Heart right ventricle (tissue), 16 donors: ENCODE measurements at regions not wholly inside any gene's neighbourhood (a gene's known extent, or its start where the extent isn't known, plus 50 kb on each side); places are given as distances from the start of the nearest gene placed in this dataset.
A peak's percentile ranks its signal among the peaks of the same experiment; 100 is the strongest.

Experiments used
- ATAC-seq, 8 donors: fragments of 200-7000 bp; cut with Tn5 transposase; one replicate each; pipeline ENCODE4 v1.9.1; 2020; ENCODE audit warnings: mild to moderate bottlenecking in 8 of 8, moderate library complexity in 8 of 8, moderate number of reproducible peaks in 1 of 8
- DNase-seq, 2 donors: peaks; one replicate each; pipeline ENCODE4 v3.0.0-alpha.2; 2020
- H3K27ac ChIP-seq, 10 donors: fragments of 200-600 bp; sonication (generic) in 2 of 10; one replicate each; pipeline versions ENCODE4 v1.5.0 to v1.8.0; 2020 to 2022; ENCODE audit warnings: mild to moderate bottlenecking in 3 of 10
- H3K27me3 ChIP-seq, 7 donors: fragments of 200-600 bp; one replicate each; pipeline ENCODE4 v1.8.0; 2021 to 2022; ENCODE audit warnings: mild to moderate bottlenecking in 2 of 7
- H3K36me3 ChIP-seq, 9 donors: fragments of 200-600 bp; sonication (generic) in 1 of 9; one replicate each; pipeline versions ENCODE4 v1.5.0 to v1.8.0; 2020 to 2022; ENCODE audit warnings: mild to moderate bottlenecking in 2 of 9
- H3K4me1 ChIP-seq, 9 donors: fragments of 200-600 bp; sonication (generic) in 1 of 9; one replicate each; pipeline versions ENCODE4 v1.5.0 to v1.8.0; 2020 to 2022; ENCODE audit warnings: mild to moderate bottlenecking in 4 of 9
- H3K4me3 ChIP-seq, 10 donors: fragments of 200-600 bp; sonication (generic) in 2 of 10; one replicate each; pipeline versions ENCODE4 v1.5.0 to v1.8.0; 2020 to 2022; ENCODE audit warnings: mild to moderate bottlenecking in 7 of 10, moderate library complexity in 2 of 10
- H3K9me3 ChIP-seq, 11 donors: fragments of 200-600 bp in 10 of 11; sonication (generic) in 2 of 11; one replicate each; pipeline versions ENCODE4 v1.5.0 to v1.8.0; 2013 to 2022; ENCODE audit warnings: mild to moderate bottlenecking in 2 of 11, control low read depth in 1 of 11, moderate library complexity in 1 of 11
- WGBS, 2 donors: extraction: QIAGEN DNeasy Blood & Tissue Kit; methylation state at CpG; one replicate each; pipeline ENCODE4 v1.1.7; 2013; ENCODE audit warnings: inconsistent platforms in 1 of 2; 5-methylcytosine and 5-hydroxymethylcytosine counted together
- intact Hi-C, 10 donors: fragments of 100-400 bp; cut with DNase I; formaldehyde crosslinking; loops; one replicate each; pipeline versions ENCODE4 v1.11.1 to v1.14.2; 2022
- TF ChIP-seq, protein P1 (sequence below), 9 donors: fragments of 200-600 bp; sonication (generic) in 2 of 9; IDR thresholded peaks; one replicate each; pipeline versions ENCODE4 v1.5.0 to v1.8.0; 2021 to 2022; ENCODE audit warnings: antibody characterized with exemption in 9 of 9, mild to moderate bottlenecking in 5 of 9, moderate library complexity in 1 of 9
- donor health status: Arrhythmogenic right ventricular cardiomyopathy.
- donor health status: ischemic (EF 13 %, LVEDD 7.1; RV severe dilation, severe dysfunction).
- donor health status: healthy with polysubstance abuse.
- donor health status: DM: no; HTN: yes; CAD: no.
- donor health status: DM: no; HTN: no; CAD: no.
- donor health status: ischemic (EF 25% LVEDD 6.9; RV normal size, moderate dysfunction).
- donor health status: ischemic (EF 25% LVEDD 5.7; RV mildly dilated, moderate dysfunction).
- donor health status: healthy.
- donor health status: DM: yes; HTN: yes; CAD: no.
- donor health status: Ischemic cardiomyopathy.
- donor health status: ischemic (EF 35%, LVEDD 5.7; RV mildly dilated, moderate dysfunction).
- donor health status: nonischemic (EF 11% LVEDD 7.7; RV severe dilation, severe dysfunction).
- donor health status: DM: yes; HTN: yes; CAD: no.
- donor health status: PGD.
- donor health status: ischemic (EF 29% LVEDD 5.4; RV normal size, mild dysfunction).
- donor health status: nonischemic (EF 23%, LVEDD 6.1; RV moderate dilation, normal function).

DNA sequence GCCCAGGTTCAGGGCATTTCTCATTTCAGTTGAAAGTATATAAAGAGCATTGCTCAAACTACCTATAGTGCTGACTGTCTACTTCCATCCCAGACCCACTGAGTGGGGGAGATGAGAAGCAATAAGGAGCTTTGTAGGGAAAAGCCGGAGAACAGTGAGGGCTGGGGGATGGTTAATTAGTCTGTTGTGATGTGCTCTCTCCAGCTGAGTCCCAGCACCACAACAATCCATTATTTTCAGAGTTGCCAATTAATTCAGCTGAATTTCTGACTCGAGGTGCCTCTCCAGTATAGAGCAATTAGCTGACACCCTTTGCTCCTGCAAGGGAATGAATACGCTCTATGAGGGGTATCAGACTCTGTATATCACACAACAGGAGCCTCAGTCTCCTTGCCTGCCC lies 1118.6 kb downstream of the SORCS3 start:
- intact Hi-C loops = no loop called here
- H3K4me3 ChIP-seq = no peak overlapping the region
- DNase-seq (no peak), ATAC-seq (no peak)
- H3K27ac ChIP-seq = no peak overlapping the region
- 54 to 67% methylated on average over 3 of the region's 3 CpGs for WGBS, 2 donors
- H3K9me3 ChIP-seq = no peaks in the 10 kb centered on the region
- TF ChIP-seq, protein P1, sequence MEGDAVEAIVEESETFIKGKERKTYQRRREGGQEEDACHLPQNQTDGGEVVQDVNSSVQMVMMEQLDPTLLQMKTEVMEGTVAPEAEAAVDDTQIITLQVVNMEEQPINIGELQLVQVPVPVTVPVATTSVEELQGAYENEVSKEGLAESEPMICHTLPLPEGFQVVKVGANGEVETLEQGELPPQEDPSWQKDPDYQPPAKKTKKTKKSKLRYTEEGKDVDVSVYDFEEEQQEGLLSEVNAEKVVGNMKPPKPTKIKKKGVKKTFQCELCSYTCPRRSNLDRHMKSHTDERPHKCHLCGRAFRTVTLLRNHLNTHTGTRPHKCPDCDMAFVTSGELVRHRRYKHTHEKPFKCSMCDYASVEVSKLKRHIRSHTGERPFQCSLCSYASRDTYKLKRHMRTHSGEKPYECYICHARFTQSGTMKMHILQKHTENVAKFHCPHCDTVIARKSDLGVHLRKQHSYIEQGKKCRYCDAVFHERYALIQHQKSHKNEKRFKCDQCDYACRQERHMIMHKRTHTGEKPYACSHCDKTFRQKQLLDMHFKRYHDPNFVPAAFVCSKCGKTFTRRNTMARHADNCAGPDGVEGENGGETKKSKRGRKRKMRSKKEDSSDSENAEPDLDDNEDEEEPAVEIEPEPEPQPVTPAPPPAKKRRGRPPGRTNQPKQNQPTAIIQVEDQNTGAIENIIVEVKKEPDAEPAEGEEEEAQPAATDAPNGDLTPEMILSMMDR (IDR thresholded peaks at IDR 0.05) = no peak
- H3K36me3 ChIP-seq = no peaks in the 10 kb centered on the region
- no peaks in the 10 kb centered on the region for H3K27me3 ChIP-seq
- H3K4me1 ChIP-seq = peaks cover 0 to 31% (median 0%) of the 10 kb centered on the region in 9 donors

GRCh38 chr10:105758209-105758998 lies 1117.3 kb downstream of the SORCS3 start:
- Histone ChIP-seq H3K27ac (peak overlapping the region in 2 of 10 donors; percentile 3 to 11), H3K36me3 (no peaks in the 10 kb centered on the region), H3K4me3 (no peak overlapping the region), H3K27me3 (no peaks in the 10 kb centered on the region), H3K4me1 (peaks cover 0 to 31% (median 0%) of the 10 kb centered on the region in 9 donors), H3K9me3 (no peaks in the 10 kb centered on the region)
- ATAC-seq (peak in 7 of 8 donors; percentile 29 to 86 (median 67)), DNase-seq (no peak)
- TF ChIP-seq, protein P1 (IDR thresholded peaks at IDR 0.05) = no peak
- intact Hi-C loops = no loop called here
- WGBS, 2 donors = 33 to 54% methylated on average over 2 of the region's 2 CpGs

DNA sequence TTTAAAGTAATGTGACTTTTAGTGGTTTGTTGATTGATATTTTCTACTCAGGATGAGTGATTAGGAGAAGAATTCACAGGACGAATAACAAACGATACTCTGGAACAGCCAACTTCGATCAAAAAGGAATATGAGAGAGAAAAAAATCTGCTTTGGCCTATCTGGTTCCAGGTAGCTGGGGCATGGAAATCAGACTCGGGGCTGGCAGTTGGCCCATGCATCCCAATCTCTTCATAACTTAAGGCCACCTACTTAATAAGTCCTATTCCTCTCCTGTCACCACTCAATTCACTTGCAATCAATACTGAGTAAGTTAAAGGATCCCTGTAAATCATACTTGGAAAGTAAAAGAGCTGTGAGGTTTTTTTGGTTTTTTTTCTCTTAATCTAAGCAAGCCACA lies 1116.2 kb downstream of the SORCS3 start:
- H3K4me1 ChIP-seq = peaks cover 0 to 31% (median 0%) of the 10 kb centered on the region in 9 donors
- ATAC-seq (no peak), DNase-seq (no peak)
- H3K4me3 ChIP-seq = no peak overlapping the region
- H3K9me3 ChIP-seq = no peaks in the 10 kb centered on the region
- intact Hi-C loops = no loop called here
- H3K27me3 ChIP-seq = no peaks in the 10 kb centered on the region
- WGBS, 2 donors = 41 to 42% methylated on average over 4 of the region's 4 CpGs
- TF ChIP-seq, protein P1 (IDR thresholded peaks at IDR 0.05) = no peak
- H3K27ac ChIP-seq = no peak overlapping the region
- no peaks in the 10 kb centered on the region for H3K36me3 ChIP-seq

GRCh38 chr10:105756386-105756785 lies 1115.3 kb downstream of the SORCS3 start:
- H3K27ac ChIP-seq = peak overlapping the region in 1 of 10 donors; percentile 1
- H3K4me1 ChIP-seq = peaks cover 0 to 31% (median 0%) of the 10 kb centered on the region in 9 donors
- H3K9me3 ChIP-seq = no peaks in the 10 kb centered on the region
- no peak overlapping the region for H3K4me3 ChIP-seq
- no peaks in the 10 kb centered on the region for H3K36me3 ChIP-seq
- intact Hi-C loops = no loop called here
- ATAC-seq = peak in 3 of 8 donors; percentile 64 to 72 (median 71)
- no peaks in the 10 kb centered on the region for H3K27me3 ChIP-seq
- TF ChIP-seq, protein P1 (IDR thresholded peaks at IDR 0.05) = no peak
- WGBS, 2 donors = 2 to 14% methylated on average over 3 of the region's 3 CpGs
- DNase-seq = no peak
